GM19043 (cell line): ENCODE measurements at regions not wholly inside any gene's neighbourhood (a gene's known extent, or its start where the extent isn't known, plus 50 kb on each side); places are given as distances from the start of the nearest gene placed in this dataset.

Experiments used
- ATAC-seq: cut with Tn5 transposase; IDR thresholded peaks from one replicate; pipeline ENCODE4 v1.9.1; 2021; ENCODE audit warnings: low read depth; ENCODE audit not compliant: unreplicated experiment

- ATAC-seq = peak; percentile 62
Observed at GRCh38 chr1:42035205-42035829, 116.6 kb upstream of the HIVEP3 start.

- ATAC-seq = no peak
Observed at GRCh38 chr1:42034426-42034825, 115.7 kb upstream of the HIVEP3 start.

- ATAC-seq = no peak
Observed at GRCh38 chr1:42033629-42034028, 114.9 kb upstream of the HIVEP3 start.

GRCh38 chr1:42017730-42018129 is 99.0 kb upstream of the HIVEP3 start:
- ATAC-seq = no peak

DNA sequence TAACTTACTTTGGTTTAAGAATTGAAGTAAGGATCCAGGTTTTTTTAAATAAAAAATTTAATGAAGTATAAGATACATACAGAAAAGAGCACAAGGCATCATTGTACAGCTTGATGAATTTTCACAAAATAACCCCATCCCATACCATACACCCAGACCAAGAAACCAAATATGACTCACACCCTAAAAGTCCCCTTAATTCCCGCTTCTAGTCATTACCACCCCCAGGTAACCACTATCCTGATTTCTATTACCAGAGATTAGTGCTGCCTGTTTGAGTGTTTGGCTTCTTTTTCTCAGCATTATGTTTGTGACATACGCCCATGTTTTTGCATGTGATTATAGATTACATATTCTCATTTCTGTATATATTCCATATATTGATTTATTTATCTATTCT is 98.5 kb upstream of the HIVEP3 start:
- ATAC-seq = no peak

- no peak for ATAC-seq
Observed at GRCh38 chr1:42014823-42015222, 96.1 kb upstream of the HIVEP3 start.

DNA sequence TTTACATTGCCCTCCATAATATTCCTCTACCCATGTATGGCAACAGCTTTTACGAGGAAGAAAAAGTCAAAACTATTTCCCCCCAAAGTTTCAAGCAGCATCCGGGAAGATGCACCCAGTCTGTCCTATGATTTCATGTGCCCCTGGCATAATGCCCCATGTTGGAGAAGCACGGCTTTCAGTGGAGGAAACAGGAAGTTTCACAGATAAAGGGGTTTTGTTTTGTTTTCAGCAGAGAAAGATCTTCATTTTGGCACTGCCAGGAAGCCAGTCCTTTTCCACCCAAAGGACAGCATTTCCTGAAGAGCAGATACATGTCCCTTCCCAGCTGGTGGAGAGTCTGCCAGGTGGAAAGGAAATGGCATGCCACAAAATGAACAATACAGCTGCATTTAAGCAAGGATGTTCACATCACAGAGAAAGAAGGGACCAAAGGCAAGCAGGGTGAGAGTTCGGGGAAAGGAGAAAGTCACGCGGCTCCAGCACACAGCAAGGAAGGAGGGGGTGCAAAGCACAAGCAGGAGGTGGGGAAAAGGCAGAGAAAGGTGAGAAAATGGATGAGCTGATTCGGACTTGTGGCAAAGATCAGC is 95.3 kb upstream of the HIVEP3 start:
- no peak for ATAC-seq

DNA sequence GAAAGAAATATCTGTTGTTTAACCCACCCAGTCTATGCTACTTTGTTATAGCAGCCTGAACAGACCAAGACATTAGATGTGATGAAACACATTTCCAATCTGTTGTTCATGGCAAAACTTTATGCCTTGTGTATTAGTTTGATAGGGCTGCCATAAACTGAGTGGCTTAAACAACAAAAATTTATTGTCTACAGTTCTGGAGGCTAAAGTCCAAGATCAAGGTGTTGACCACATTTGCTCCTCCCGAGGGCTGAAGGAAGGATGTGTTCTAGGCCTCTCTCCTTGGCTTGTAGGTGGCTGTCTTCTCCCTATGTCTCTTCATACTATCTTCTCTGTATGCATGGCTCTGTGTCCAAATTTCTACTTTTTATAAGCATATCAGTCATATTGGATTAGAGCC is 94.1 kb upstream of the HIVEP3 start:
- ATAC-seq = no peak

- ATAC-seq = no peak
Observed at GRCh38 chr1:42010381-42010780, 91.7 kb upstream of the HIVEP3 start.

DNA sequence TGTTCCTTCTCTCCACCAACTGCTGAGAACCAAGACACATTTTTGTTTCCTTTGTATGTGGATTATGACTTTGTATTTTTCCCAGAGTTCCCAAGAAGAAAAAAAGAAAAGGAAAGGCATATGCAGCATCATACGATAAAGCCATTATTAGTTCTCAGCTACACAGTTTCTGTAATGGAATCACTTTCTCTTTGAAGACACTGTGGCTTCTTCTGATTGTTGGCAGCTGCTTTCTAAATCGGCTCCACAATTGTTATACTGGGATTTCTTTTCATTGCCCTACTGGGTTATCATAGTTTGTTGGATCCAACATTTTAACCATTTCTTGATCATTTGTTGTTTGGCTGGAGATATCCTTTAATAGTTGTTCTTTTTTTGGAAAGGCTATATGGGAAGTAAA is 89.5 kb upstream of the HIVEP3 start:
- no peak for ATAC-seq

DNA sequence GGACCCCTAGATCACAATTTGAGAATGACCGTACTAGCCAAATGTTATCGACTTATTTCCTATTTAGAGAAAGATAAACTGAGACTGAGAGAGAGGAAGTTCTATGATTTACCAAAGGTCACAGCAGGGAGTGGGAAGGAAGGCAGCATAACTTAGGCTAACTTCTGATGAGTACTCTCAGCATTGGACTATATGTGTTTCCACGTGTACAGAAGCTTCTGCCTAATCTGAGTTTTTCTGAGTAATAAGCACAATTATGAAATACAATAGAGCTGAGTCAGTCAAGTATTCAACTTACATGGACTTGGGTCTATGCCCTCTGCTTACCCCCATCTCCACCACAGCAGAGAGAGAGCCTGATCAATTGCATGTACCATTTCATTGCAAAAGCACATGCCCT is 88.1 kb upstream of the HIVEP3 start:
- ATAC-seq = no peak

DNA sequence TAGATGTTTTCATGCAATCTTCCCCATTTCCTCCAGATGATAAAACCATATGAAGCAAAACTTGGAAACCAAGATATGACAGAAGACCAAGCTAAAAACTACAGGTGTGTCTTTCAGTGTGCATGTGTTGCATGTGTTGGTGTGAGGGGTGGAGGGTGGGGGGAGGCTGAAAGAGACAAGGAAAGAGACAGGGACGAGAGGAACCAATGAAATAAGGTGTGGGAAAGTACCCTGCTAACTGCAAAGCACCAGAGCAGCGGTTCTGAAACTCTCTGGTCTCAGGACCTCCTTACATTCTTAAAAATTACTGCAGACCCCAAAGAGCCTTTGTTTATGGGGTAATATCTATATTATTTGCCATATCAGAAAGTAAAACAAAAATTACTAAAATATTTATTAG is 87.4 kb upstream of the HIVEP3 start:
- no peak for ATAC-seq

DNA sequence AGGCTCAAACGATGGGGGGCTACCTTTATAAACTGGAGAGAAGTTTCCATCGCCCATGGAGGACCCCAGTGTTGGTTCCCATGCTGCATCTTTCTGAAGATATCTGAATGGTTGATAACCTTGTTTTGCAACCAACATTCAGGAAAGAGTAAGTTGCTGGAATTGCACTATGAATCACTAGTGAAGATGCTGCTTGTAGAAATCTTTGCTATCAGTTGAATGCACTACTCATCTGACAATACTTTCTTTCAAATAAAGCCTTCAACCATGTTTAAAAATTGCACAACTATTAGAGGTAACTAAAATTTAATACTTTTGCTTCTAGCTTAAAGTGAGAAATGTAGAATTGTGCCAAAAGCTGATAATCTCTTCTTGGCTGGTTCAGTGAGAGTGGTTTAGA is 86.8 kb upstream of the HIVEP3 start:
- no peak for ATAC-seq

DNA sequence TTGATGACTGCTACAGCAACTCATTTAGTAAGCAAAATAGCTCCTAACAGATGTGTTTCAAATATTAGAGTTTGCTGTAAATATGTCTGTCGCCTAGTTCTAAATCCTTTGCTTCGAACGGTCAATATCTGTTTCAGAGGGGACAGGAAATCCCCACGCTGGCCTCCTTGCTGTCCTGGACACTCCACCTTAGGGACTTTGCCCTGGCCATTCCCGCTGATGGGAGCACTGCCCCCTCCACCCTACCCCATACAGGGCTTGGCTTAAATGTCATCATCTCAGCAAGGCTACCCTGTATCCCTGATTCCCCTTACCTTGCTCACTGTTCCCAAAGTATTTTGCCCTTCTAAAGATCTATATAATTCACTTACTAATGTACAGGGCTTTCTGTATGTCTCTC is 86.1 kb upstream of the HIVEP3 start:
- no peak for ATAC-seq

- ATAC-seq = no peak
Observed at GRCh38 chr1:42004322-42004721, 85.6 kb upstream of the HIVEP3 start.

GRCh38 chr1:42003433-42003832 is 84.7 kb upstream of the HIVEP3 start:
- ATAC-seq = no peak

GRCh38 chr1:42002220-42002619 is 83.5 kb upstream of the HIVEP3 start:
- no peak for ATAC-seq

GRCh38 chr1:42000766-42001165 is 82.0 kb upstream of the HIVEP3 start:
- no peak for ATAC-seq

GRCh38 chr1:41999884-42000283 is 81.2 kb upstream of the HIVEP3 start:
- ATAC-seq = no peak

- ATAC-seq = no peak
Observed at GRCh38 chr1:41998250-41998649, 79.5 kb upstream of the HIVEP3 start.

- ATAC-seq = no peak
Observed at GRCh38 chr1:41997153-41997552, 78.4 kb upstream of the HIVEP3 start.

DNA sequence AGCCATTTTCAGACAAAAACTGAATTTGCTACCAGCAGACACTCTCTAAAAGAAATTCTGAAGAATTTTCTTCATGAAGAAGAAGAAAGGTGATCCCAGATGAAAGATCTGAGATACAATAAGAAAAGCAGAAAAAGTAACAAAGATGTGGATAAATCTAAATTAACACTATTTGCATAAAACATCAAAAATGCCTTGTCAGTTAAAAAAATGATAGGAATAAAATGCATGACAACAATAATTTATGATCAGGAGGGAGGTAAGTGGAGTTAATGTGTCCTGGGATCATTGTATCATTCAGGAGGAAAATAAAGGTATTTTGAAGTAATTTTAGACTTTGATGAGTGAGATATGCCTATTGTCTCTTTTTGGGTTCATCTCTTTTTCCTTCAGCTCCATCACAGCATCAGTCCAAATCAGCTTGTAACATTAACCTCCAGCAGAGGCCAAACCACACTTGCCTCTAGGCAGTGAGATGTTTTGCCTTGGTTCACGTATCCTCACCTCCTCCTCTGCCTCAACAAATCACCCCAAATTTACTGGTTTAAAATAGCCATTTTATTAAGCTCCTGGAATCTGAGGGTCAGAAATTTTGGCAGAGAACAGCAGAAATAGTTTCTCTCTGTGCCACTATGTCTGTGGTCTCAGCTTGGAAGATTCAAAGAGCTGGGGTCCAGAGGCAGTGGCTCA is 76.9 kb upstream of the HIVEP3 start:
- ATAC-seq = no peak
